GM12872 (cell line): ENCODE measurements at regions not wholly inside any gene's neighbourhood (a gene's known extent, or its start where the extent isn't known, plus 50 kb on each side); places are given as distances from the start of the nearest gene placed in this dataset.

Experiments
- CTCF ChIP-seq: IDR thresholded peaks from 3 replicates; pipeline ENCODE4 v1.5.1; 2011; ENCODE audit warnings: low read depth, mild to moderate bottlenecking, low read length, moderate library complexity; ENCODE audit not compliant: insufficient read depth

- no peak for TF ChIP-seq CTCF
Observed at GRCh38 chr13:107907065-107907805, 308.1 kb downstream of the LIG4 start.

GRCh38 chr13:107906131-107906530 is 309.2 kb downstream of the LIG4 start:
- no peak for TF ChIP-seq CTCF

GRCh38 chr13:107901996-107902562 is 313.3 kb downstream of the LIG4 start:
- TF ChIP-seq CTCF = no peak

GRCh38 chr13:107901230-107901629 is 314.1 kb downstream of the LIG4 start:
- no peak for TF ChIP-seq CTCF

GRCh38 chr13:107900775-107901174 is 314.6 kb downstream of the LIG4 start:
- TF ChIP-seq CTCF = no peak

GRCh38 chr13:107886118-107886517 is 329.2 kb downstream of the LIG4 start:
- TF ChIP-seq CTCF = no peak

- no peak for TF ChIP-seq CTCF
Observed at GRCh38 chr13:107884564-107884963, 330.8 kb downstream of the LIG4 start.
